ENCODE measurements at regions not wholly inside any gene's neighbourhood (a gene's known extent, or its start where the extent isn't known, plus 50 kb on each side); places are given as distances from the start of the nearest gene placed in this dataset.

- no peaks in the 10 kb centered on the region for H3K36me3 Mint-ChIP-seq (ENCODE audit: insufficient read depth)
- H3K4me1 Mint-ChIP-seq: no peaks in the 10 kb centered on the region
- H3K27me3 Mint-ChIP-seq: peaks cover 68% of the 10 kb centered on the region
- DNase-seq (ENCODE audit: low spot score in 2 of 2): no peak
- H3K27ac Mint-ChIP-seq (ENCODE audit: low read depth): no peak overlapping the region
- ATAC-seq (replicated peaks; ENCODE audit: extremely low read depth, poor library complexity, severe bottlenecking): no peak
- H3K4me3 Mint-ChIP-seq: no peak overlapping the region
- H3K9me3 Mint-ChIP-seq: no peaks in the 10 kb centered on the region
These were observed 215.9 kb upstream of the BMP4 start for GRCh38 chr14:54172562-54172961.

DNA sequence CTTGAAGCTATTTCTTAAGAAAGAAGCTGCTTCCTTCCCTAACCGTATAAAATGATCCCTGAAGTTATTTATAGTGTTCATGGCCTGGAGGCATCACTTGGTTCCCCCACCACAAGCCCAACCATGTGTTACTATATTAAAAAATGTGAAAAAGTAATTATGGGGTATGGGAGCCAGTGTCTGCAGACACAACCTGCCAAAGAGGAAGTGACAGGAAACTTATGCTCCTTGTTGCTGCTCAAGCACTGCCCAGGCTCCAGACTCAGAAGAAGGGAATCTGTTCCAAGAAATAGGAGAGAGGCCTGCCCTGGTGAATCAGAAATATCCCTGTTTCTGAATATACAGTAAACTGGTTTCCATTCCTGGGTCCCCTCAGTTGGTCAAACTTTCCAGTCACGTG lies 217.2 kb upstream of the BMP4 start:
- no peaks in the 10 kb centered on the region for H3K9me3 Mint-ChIP-seq
- ATAC-seq (replicated peaks; ENCODE audit: extremely low read depth, poor library complexity, severe bottlenecking) (no peak), DNase-seq (ENCODE audit: low spot score in 2 of 2) (no peak)
- H3K4me3 Mint-ChIP-seq: no peak overlapping the region
- H3K27me3 Mint-ChIP-seq: peaks cover 81% of the 10 kb centered on the region
- no peaks in the 10 kb centered on the region for H3K4me1 Mint-ChIP-seq
- no peak overlapping the region for H3K27ac Mint-ChIP-seq (ENCODE audit: low read depth)
- no peaks in the 10 kb centered on the region for H3K36me3 Mint-ChIP-seq (ENCODE audit: insufficient read depth)

DNA sequence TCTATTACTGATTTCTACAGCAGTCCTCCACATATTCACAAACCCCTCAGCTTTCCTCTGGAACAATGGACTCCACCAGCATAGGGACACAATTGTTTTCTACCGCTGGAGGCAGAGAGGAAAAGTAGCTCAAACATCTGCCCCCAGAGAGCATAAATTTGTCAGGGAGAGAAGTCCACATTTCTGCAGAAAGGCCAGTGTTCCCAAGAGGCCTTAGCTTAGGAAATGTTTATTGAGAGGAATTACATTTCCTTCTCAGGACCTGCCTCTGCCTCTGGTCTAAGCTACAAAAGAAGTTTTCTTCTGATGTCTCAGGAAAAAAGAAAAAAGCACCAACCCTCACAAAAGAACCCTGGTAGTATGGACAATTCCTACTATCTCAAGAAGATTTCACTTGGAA lies 217.8 kb upstream of the BMP4 start:
- Mint-ChIP-seq H3K9me3 (no peaks in the 10 kb centered on the region), H3K27ac (ENCODE audit: low read depth) (no peak overlapping the region)

GRCh38 chr14:54175298-54175942 lies 218.8 kb upstream of the BMP4 start:
- H3K4me1 Mint-ChIP-seq: no peaks in the 10 kb centered on the region
- peak in 1 of 2 donors; percentile 11 for DNase-seq (ENCODE audit: low spot score in 2 of 2)
- no peak overlapping the region for H3K4me3 Mint-ChIP-seq
- ATAC-seq (replicated peaks; ENCODE audit: extremely low read depth, poor library complexity, severe bottlenecking): no peak
- no peaks in the 10 kb centered on the region for H3K36me3 Mint-ChIP-seq (ENCODE audit: insufficient read depth)
- H3K27me3 Mint-ChIP-seq: peaks cover 77% of the 10 kb centered on the region
- H3K27ac Mint-ChIP-seq (ENCODE audit: low read depth): no peak overlapping the region
- H3K9me3 Mint-ChIP-seq: no peaks in the 10 kb centered on the region

More for the DNA sequence above, 217.8 kb upstream of the BMP4 start:
- no peaks in the 10 kb centered on the region for H3K4me1 Mint-ChIP-seq
- ATAC-seq (replicated peaks; ENCODE audit: extremely low read depth, poor library complexity, severe bottlenecking) (no peak), DNase-seq (ENCODE audit: low spot score in 2 of 2) (no peak)
- no peaks in the 10 kb centered on the region for H3K36me3 Mint-ChIP-seq (ENCODE audit: insufficient read depth)
- H3K27me3 Mint-ChIP-seq: peaks cover 85% of the 10 kb centered on the region
- no peak overlapping the region for H3K4me3 Mint-ChIP-seq

DNA sequence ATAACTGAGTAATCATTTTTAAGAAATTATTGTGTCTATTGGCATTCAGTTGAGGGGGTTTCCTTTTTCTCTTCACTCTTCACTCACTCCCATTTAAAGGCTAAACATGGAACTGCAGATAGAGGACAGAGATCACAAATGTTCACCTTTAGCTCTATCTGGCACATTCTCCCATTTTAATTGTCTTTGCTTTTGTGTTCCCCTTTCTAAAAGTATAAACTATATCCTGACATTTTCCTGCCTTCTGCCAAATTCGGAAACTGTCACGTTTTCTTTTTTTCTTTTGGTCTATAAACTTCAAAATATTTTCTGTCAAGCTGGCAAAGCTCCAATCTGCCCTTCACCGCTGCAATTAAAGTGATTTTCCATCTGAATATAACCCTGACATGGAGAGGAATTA lies 219.8 kb upstream of the CDKN3 start:
- DNase-seq (ENCODE audit: low spot score in 2 of 2) (no peak), ATAC-seq (replicated peaks; ENCODE audit: extremely low read depth, poor library complexity, severe bottlenecking) (no peak)
- Mint-ChIP-seq H3K9me3 (no peaks in the 10 kb centered on the region), H3K4me3 (no peak overlapping the region), H3K4me1 (no peaks in the 10 kb centered on the region), H3K27me3 (peaks cover 61% of the 10 kb centered on the region), H3K27ac (ENCODE audit: low read depth) (no peak overlapping the region), H3K36me3 (ENCODE audit: insufficient read depth) (no peaks in the 10 kb centered on the region)

DNA sequence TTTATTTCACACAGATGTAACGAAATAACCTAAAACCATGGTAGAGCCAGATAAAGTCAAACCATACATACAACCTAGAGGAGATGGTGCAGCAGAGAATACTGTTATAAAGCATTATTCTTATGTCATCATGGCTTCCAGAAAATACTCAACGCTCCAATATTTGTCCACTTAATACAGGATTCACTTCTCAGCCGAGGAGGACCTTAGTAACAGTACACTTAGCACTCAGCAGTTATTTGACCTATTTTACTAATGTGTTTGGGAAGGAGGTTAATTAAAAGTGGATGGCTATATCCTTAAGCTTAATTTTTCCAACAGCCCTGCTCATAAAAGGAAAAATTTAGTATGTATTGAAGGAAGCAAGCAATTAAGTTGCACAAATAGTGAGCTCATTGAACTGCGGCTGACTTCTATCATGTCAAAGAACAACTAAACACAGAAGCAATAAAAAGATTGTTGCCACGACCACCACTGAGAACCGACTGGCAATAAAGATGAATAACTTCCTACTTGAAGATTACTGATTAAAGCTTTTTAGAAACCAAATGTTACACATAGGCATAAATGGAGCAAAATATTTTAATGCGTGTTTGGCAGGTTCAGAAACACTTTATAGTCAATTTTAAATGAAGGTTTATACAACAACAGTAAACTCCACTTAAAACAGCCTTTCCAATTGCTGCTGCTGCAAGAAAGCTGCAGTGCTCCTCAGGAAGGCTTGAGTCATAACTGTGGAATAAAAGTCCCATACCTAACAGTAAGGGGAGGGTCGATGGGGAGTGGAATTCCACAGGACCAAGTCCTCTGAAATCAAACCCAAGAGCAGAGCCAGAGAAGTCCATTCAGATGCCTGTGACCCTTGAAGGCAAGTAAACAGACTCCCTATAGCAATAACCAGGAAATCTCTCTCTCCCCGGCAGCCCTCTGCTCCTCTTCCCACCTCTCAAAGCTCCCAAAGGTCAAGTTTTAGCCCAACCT lies 218.9 kb upstream of the CDKN3 start:
- H3K27me3 Mint-ChIP-seq: peaks cover 59% of the 10 kb centered on the region
- ATAC-seq (replicated peaks; ENCODE audit: extremely low read depth, poor library complexity, severe bottlenecking) (no peak), DNase-seq (ENCODE audit: low spot score in 2 of 2) (no peak)
- H3K27ac Mint-ChIP-seq (ENCODE audit: low read depth): no peak overlapping the region
- H3K9me3 Mint-ChIP-seq: no peaks in the 10 kb centered on the region
- H3K4me3 Mint-ChIP-seq: no peak overlapping the region
- H3K4me1 Mint-ChIP-seq: no peaks in the 10 kb centered on the region
- no peaks in the 10 kb centered on the region for H3K36me3 Mint-ChIP-seq (ENCODE audit: insufficient read depth)

- no peaks in the 10 kb centered on the region for H3K36me3 Mint-ChIP-seq (ENCODE audit: insufficient read depth)
- DNase-seq (ENCODE audit: low spot score in 2 of 2): no peak
- H3K9me3 Mint-ChIP-seq: no peaks in the 10 kb centered on the region
- no peaks in the 10 kb centered on the region for H3K4me1 Mint-ChIP-seq
- ATAC-seq (replicated peaks; ENCODE audit: extremely low read depth, poor library complexity, severe bottlenecking): no peak
- H3K27ac Mint-ChIP-seq (ENCODE audit: low read depth): no peak overlapping the region
- no peak overlapping the region for H3K4me3 Mint-ChIP-seq
- H3K27me3 Mint-ChIP-seq: peaks cover 30% of the 10 kb centered on the region
These were observed 214.3 kb upstream of the CDKN3 start for GRCh38 chr14:54182419-54183045.

DNA sequence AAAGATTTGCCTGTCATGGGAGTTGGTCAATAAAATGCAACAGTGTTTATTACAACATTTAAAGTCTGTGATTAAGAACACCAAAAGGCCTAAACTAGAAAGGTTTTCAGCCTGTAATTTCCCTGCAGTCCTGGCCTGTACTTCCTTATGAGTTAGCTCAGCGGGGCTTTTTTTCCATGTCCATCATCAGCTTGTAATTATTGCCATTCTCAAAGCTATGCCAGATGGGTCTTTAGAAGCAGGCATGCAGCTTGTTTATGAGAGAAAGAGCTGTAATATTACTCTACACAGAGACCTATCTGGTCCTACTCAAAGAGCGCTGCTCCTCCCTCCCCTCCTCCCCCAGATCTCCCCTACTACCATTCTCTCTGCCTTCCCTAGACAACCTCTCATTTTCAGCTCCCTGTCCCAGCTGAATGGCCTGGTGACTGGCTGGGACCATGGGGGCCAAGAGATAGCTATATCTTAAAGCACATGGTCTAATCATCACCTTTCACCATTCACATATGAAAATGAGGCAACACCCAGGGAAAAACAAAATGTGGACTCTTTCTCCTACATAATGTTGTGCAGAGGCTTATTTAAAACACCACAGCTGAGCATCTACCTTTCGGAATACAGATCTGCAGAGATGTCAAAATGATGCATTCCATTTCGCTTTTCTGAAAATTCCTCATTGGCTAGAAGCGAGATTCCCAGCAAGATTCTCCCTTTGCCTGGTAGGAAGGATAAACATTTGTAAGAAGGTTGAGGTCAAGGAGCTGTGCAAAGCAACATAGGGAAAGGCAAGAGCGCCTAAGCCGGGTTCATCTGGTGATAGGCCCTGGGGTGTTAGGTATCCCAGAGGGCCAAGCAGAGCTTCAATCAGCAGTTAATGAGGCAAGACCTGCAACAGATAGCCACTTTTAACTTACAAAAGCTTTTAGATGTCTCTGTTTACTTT lies 209.7 kb upstream of the CDKN3 start:
- Mint-ChIP-seq H3K36me3 (ENCODE audit: insufficient read depth) (no peaks in the 10 kb centered on the region), H3K4me1 (no peaks in the 10 kb centered on the region), H3K27ac (ENCODE audit: low read depth) (no peak overlapping the region), H3K9me3 (no peaks in the 10 kb centered on the region), H3K27me3 (peaks cover 17% of the 10 kb centered on the region), H3K4me3 (no peak overlapping the region)
- DNase-seq (ENCODE audit: low spot score in 2 of 2) (no peak), ATAC-seq (replicated peaks; ENCODE audit: extremely low read depth, poor library complexity, severe bottlenecking) (no peak)

- H3K9me3 Mint-ChIP-seq: no peaks in the 10 kb centered on the region
- ATAC-seq (replicated peaks; ENCODE audit: extremely low read depth, poor library complexity, severe bottlenecking): no peak
- no peaks in the 10 kb centered on the region for H3K36me3 Mint-ChIP-seq (ENCODE audit: insufficient read depth)
These were observed 208.6 kb upstream of the CDKN3 start for GRCh38 chr14:54188064-54188666.

DNA sequence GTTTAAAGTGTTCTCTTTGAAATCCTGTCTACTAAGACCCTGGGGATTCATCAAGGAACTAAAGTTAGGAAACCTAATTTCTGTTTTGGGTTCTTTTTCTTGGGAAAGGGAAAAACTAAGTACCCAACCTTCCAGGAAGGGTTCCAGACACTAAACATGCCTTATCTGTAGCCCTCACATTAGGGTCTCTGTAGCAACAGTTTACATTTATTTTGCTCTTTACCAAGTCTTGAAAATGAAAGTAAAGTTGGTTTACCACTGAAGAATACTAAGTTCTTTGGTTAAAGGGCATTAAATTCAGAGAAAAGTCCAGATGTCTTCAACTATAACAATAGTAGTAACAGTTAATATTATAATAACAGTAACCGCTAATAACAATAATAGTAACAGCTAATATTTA lies 207.5 kb upstream of the CDKN3 start:
- Mint-ChIP-seq H3K4me1 (no peaks in the 10 kb centered on the region), H3K4me3 (no peak overlapping the region), H3K27me3 (peaks cover 10% of the 10 kb centered on the region), H3K36me3 (ENCODE audit: insufficient read depth) (no peaks in the 10 kb centered on the region), H3K9me3 (no peaks in the 10 kb centered on the region), H3K27ac (ENCODE audit: low read depth) (no peak overlapping the region)
- DNase-seq (ENCODE audit: low spot score in 2 of 2) (no peak), ATAC-seq (replicated peaks; ENCODE audit: extremely low read depth, poor library complexity, severe bottlenecking) (no peak)

More at GRCh38 chr14:54188064-54188666, 208.6 kb upstream of the CDKN3 start:
- H3K27me3 Mint-ChIP-seq: peaks cover 10% of the 10 kb centered on the region
- no peak overlapping the region for H3K4me3 Mint-ChIP-seq
- H3K27ac Mint-ChIP-seq (ENCODE audit: low read depth): no peak overlapping the region
- H3K4me1 Mint-ChIP-seq: no peaks in the 10 kb centered on the region
- no peak for DNase-seq (ENCODE audit: low spot score in 2 of 2)

- no peak overlapping the region for H3K4me3 Mint-ChIP-seq
- no peak overlapping the region for H3K27ac Mint-ChIP-seq (ENCODE audit: low read depth)
- H3K27me3 Mint-ChIP-seq: peaks cover 10% of the 10 kb centered on the region
- no peaks in the 10 kb centered on the region for H3K4me1 Mint-ChIP-seq
- H3K36me3 Mint-ChIP-seq (ENCODE audit: insufficient read depth): no peaks in the 10 kb centered on the region
- no peaks in the 10 kb centered on the region for H3K9me3 Mint-ChIP-seq
- ATAC-seq (replicated peaks; ENCODE audit: extremely low read depth, poor library complexity, severe bottlenecking) (no peak), DNase-seq (ENCODE audit: low spot score in 2 of 2) (no peak)
These were observed 207.0 kb upstream of the CDKN3 start for GRCh38 chr14:54189748-54190354.

Data from central memory CD8-positive, alpha-beta T cell (primary cell).